GM12891 (cell line): ENCODE measurements at regions not wholly inside any gene's neighbourhood (a gene's known extent, or its start where the extent isn't known, plus 50 kb on each side); places are given as distances from the start of the nearest gene placed in this dataset.

ENCODE experiments used
- PAX5 ChIP-seq: IDR thresholded peaks from 2 replicates; pipeline ENCODE4 v1.6.1; 2011; ENCODE audit warnings: low read length, moderate library complexity, mild to moderate bottlenecking; ENCODE audit not compliant: insufficient read depth, severe bottlenecking
- POLR2A ChIP-seq: IDR thresholded peaks from 2 replicates; pipeline ENCODE4 v1.6.1; 2011; ENCODE audit warnings: low read depth, low read length, control low read depth
- POLR2AphosphoS5 ChIP-seq: IDR thresholded peaks from 2 replicates; pipeline ENCODE4 v1.6.1; 2011; ENCODE audit warnings: low read depth, low read length, control low read depth
- POU2F2 ChIP-seq: IDR thresholded peaks from 2 replicates; pipeline ENCODE4 v1.6.1; 2011; ENCODE audit warnings: low read depth, mild to moderate bottlenecking, control low read depth, low read length, moderate library complexity
- SPI1 ChIP-seq: IDR thresholded peaks from 2 replicates; pipeline ENCODE4 v1.6.1; 2011; ENCODE audit warnings: low read depth, low read length, control low read depth
- TAF1 ChIP-seq: IDR thresholded peaks from 2 replicates; pipeline ENCODE4 v1.6.1; 2011; ENCODE audit warnings: low read depth, low read length, control low read depth

GRCh38 chr10:52561322-52561721 lies 211.3 kb downstream of the MBL2 start:
- no peak for TF ChIP-seq TAF1
- TF ChIP-seq POLR2A: no peak
- no peak for TF ChIP-seq POLR2AphosphoS5
- no peak for TF ChIP-seq SPI1
- no peak for TF ChIP-seq POU2F2
- no peak for TF ChIP-seq PAX5
